Stimulated activated memory B cell treated with anti-CD40 and anti-IgM and Interleukin-4, amounts not matched to agents 10 μg/mL and 1 μg/mL and 100 μg/mL, for 72 hours (primary cell): ENCODE measurements at regions not wholly inside any gene's neighbourhood (a gene's known extent, or its start where the extent isn't known, plus 50 kb on each side); places are given as distances from the start of the nearest gene placed in this dataset.

Experiments used
- ATAC-seq: fragments of 150-1000 bp; cut with Tn5 transposase; 2 replicates; pipeline ENCODE4 v1.10.0; 2021
- H3K27ac Mint-ChIP-seq: one replicate; pipeline ENCODE4 v1.8.0; 2022; ENCODE audit warnings: mild to moderate bottlenecking, mixed read lengths
- H3K27me3 Mint-ChIP-seq: one replicate; pipeline ENCODE4 v1.8.0; 2022; ENCODE audit warnings: mixed read lengths
- H3K36me3 Mint-ChIP-seq: one replicate; pipeline ENCODE4 v1.8.0; 2022; ENCODE audit warnings: mixed read lengths
- H3K4me1 Mint-ChIP-seq: one replicate; pipeline ENCODE4 v1.8.0; 2022; ENCODE audit warnings: mixed read lengths
- H3K4me3 Mint-ChIP-seq: one replicate; pipeline ENCODE4 v1.8.0; 2022; ENCODE audit warnings: mild to moderate bottlenecking, moderate library complexity, mixed read lengths
- H3K9me3 Mint-ChIP-seq: one replicate; pipeline ENCODE4 v1.8.0; 2022; ENCODE audit warnings: mixed read lengths

DNA sequence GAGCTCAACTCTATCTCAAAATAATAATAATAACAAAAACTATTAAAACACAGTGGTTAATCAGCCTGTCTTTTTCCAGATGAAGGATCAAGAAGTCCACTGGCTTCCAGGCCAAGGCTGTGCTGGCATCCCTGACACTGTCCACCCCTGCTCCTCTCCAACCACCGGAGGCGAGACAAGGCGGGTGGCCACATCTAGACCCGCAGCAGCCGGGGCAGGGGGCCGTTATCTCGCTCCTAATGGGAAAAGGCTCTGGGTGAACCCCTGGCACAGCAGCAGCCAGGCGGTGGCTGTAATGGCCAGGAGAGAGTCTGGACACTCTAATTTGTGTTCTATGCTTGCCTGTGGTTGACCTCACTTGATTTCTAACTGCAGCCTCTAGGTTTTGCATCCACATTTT is 158.0 kb upstream of the SOX1 start:
- no peaks in the 10 kb centered on the region for H3K4me1 Mint-ChIP-seq
- no peaks in the 10 kb centered on the region for H3K27me3 Mint-ChIP-seq
- peaks cover 3% of the 10 kb centered on the region for H3K9me3 Mint-ChIP-seq
- H3K27ac Mint-ChIP-seq: no peak overlapping the region
- no peak for ATAC-seq
- H3K36me3 Mint-ChIP-seq: no peaks in the 10 kb centered on the region
- no peak overlapping the region for H3K4me3 Mint-ChIP-seq

DNA sequence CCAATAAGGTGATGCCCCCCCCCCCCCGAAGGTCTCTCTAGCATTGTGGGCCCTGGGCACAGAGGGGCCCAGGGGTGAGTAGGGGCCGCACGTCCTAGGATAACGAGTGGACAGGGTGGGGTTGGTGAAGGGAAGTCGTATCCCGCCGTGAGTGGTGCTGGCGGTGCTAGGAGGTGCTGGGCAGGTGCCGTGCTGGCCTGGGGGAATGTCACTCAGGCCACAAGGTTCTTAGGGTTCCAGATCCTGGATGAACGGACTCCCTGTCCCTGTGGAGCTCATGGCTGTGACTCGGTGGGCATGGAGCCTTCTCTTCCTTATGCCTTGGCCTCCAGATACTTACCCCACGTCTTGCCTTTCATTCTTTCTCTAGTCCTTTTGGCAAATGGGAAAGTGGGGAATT is 157.4 kb upstream of the SOX1 start:
- no peak for ATAC-seq
- peaks cover 3% of the 10 kb centered on the region for H3K9me3 Mint-ChIP-seq
- H3K27me3 Mint-ChIP-seq: no peaks in the 10 kb centered on the region

DNA sequence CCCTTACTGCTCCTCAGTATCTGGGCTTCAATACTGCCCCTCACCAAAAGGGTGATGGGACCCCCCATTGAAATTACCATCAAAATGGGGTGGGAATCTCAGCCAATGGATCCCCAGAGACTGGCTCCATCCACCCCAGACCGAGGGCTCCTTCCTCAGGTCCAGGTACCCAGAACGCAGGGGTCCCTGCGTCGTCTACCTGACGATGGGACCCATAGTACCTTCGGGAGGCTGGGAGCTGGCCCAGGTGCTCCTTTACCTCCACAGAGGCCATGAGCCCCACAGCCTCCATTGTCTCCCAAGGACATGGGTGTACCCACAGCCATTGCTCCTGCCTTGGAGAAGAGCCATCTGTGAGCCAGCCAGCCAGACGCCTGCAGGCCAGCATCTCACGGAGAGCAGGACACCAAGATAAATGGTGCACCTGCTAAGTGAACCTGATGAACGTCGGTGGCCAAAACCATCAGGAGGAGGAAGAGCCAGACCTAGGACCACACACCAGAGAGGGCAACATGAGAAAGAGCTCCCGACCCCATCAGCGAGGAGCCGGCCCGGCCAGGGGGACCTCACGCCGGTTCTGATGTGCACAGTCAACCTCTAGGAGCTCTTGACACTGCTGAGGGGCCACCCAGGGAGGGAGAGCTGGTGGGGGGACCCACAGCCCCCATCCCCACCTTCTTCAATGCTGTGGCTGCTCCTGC is 156.8 kb upstream of the SOX1 start:
- H3K4me1 Mint-ChIP-seq: no peaks in the 10 kb centered on the region
- H3K4me3 Mint-ChIP-seq: no peak overlapping the region
- no peaks in the 10 kb centered on the region for H3K36me3 Mint-ChIP-seq
- no peak overlapping the region for H3K27ac Mint-ChIP-seq
- H3K9me3 Mint-ChIP-seq: peaks cover 3% of the 10 kb centered on the region
- no peak for ATAC-seq
- H3K27me3 Mint-ChIP-seq: no peaks in the 10 kb centered on the region

More for the DNA sequence above, 157.4 kb upstream of the SOX1 start:
- Mint-ChIP-seq H3K27ac (no peak overlapping the region), H3K36me3 (no peaks in the 10 kb centered on the region), H3K4me1 (no peaks in the 10 kb centered on the region), H3K4me3 (no peak overlapping the region)

DNA sequence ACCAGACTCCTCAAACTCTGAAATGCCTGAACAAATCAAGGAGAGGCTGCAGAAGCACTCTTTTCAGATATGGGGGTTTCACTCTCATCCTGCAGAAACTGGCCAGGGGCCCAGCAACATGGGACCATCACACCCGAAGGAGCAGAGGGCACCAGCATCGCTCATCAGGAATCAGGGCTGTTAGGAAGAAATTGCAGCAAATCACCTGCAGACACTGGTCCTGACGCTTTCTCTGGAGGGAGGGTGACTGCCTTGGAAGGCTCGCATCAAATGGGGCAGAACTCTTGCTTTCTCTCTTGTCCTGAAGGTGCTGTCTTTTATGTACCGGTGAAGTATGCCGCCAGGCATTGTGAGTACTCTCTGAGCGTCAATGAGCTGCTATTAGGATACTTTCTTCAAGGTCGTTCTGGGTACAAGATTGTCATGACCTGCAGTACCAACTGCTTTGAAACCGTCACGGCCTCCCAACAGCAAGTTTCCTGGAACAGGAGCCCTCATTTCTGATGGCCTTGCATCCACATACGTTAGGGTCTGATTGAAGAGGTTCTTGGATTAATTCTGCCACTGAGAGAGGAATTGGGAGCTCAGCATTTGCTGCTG is 155.7 kb upstream of the SOX1 start:
- no peak for ATAC-seq
- Mint-ChIP-seq H3K36me3 (no peaks in the 10 kb centered on the region), H3K27ac (no peak overlapping the region)

DNA sequence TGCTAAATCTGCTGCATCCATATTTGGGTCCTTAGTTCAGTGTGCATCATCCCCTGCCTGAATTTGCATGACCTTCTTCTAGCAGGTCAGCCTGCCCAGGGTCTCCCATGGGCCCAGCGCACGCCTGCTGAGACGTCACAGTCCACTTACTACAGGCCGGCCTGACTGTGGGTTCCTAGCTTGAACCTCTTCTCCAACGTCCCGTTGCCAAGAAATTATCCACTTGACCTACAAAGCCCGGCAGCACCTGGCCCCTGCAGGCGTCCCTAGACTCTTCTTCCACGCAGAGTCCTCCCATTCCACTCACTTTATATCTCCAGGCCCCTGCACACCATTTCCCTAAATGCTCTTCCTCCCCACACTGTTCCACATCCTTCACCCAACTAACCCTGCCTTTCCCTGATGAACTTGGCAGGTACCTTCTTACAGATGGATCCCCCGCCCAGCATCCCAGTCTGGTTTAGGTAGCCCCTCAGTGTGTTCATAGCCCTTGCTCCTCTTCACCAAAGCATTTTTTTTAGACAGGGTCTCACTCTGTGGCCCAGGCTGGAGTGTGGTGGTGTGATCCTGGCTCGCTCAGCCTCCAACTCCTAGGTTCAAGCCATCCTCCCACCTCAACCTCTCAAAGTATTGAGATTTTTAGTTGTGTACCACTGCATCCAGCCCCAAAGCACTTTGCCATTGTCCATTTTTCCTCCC is 155.0 kb upstream of the SOX1 start:
- Mint-ChIP-seq H3K36me3 (no peaks in the 10 kb centered on the region), H3K27ac (no peak overlapping the region), H3K27me3 (no peaks in the 10 kb centered on the region), H3K9me3 (no peaks in the 10 kb centered on the region), H3K4me3 (no peak overlapping the region), H3K4me1 (no peaks in the 10 kb centered on the region)
- ATAC-seq: no peak

More for the DNA sequence above, 155.7 kb upstream of the SOX1 start:
- H3K4me1 Mint-ChIP-seq: no peaks in the 10 kb centered on the region
- H3K9me3 Mint-ChIP-seq: no peaks in the 10 kb centered on the region
- H3K27me3 Mint-ChIP-seq: no peaks in the 10 kb centered on the region
- no peak overlapping the region for H3K4me3 Mint-ChIP-seq

DNA sequence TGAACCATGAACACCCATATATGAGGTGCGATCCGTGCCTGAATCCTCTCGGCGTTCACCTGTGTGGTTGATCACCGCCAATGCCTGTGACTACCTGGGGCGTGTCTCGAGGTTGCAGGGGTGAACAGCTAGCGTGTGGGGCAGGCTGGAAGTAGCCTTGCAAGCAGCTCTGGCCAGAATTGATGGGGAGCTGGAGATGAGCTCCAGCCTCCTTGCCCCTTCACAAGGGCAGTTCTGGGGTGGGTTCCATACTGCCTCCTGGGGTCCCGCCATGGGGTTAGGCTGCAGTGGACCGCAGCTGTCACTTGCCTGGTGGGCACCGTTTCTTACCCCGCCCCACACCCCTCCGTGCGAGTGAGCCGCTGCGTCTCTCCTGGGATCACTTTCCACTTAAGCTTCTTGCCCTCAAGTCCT is 154.5 kb upstream of the SOX1 start:
- no peak overlapping the region for H3K4me3 Mint-ChIP-seq
- H3K9me3 Mint-ChIP-seq: no peaks in the 10 kb centered on the region
- no peak for ATAC-seq
- H3K27ac Mint-ChIP-seq: no peak overlapping the region
- H3K36me3 Mint-ChIP-seq: no peaks in the 10 kb centered on the region
- no peaks in the 10 kb centered on the region for H3K4me1 Mint-ChIP-seq
- H3K27me3 Mint-ChIP-seq: peaks cover 1% of the 10 kb centered on the region

DNA sequence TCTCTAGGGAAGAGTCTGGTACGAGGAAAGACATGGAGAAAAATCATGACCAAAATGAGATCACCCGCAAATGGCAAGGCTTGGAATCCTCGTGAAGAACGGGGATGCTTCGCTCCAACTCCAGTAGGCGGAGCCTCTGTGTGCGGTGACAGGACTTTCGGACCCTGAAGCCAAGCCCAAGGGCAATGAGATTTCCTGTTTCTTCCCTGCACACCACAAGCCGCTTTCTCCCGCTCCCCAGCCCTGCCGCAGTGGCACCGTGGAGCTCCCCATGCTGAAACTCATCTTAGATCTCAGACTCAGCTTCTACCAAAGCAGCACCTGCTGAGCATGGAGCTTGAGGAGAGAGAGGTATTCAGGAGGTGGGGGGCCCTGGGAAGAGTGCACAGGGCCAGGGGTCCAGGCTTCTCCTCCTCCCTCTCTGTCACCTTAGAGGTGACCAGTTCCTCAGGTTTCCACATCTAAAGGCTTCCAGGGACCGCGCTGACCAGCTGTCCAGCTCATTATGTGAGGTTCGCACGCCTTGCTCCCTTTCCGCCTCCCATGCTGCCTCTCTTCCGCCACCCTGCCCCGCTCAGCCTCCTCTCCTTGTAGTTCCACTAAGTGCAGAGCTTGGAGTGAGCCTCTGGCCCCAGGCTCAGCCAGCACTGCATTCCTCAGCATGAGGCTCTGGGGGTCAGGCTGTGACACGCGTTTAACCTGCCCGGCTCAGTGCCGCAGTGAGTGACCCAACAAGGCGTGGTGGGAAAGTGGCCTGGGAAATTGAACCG is 153.8 kb upstream of the SOX1 start:
- Mint-ChIP-seq H3K27me3 (peaks cover 8% of the 10 kb centered on the region), H3K27ac (no peak overlapping the region), H3K4me3 (no peak overlapping the region), H3K4me1 (no peaks in the 10 kb centered on the region), H3K36me3 (no peaks in the 10 kb centered on the region), H3K9me3 (no peaks in the 10 kb centered on the region)
- ATAC-seq: no peak

DNA sequence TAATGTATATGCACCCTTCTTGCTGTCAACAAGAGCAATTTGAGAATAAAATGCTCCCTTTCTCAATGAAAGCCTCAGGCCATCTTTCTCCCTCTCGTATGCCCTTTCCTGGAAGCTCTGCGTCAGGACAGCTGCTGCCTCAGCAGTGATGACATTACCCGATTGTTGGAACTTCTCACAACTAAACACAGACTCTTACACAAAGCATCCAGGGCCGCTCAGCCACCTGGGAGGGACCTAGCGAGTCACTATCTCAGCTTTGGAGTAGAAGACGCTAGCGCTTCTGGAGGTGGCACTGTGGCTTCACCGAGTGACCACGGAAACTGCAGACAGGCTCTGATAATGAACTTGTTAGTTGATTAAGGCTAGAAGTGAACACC is 153.2 kb upstream of the SOX1 start:
- Mint-ChIP-seq H3K9me3 (no peaks in the 10 kb centered on the region), H3K27me3 (peaks cover 8% of the 10 kb centered on the region), H3K36me3 (no peaks in the 10 kb centered on the region), H3K27ac (no peak overlapping the region), H3K4me3 (no peak overlapping the region), H3K4me1 (no peaks in the 10 kb centered on the region)
- no peak for ATAC-seq

DNA sequence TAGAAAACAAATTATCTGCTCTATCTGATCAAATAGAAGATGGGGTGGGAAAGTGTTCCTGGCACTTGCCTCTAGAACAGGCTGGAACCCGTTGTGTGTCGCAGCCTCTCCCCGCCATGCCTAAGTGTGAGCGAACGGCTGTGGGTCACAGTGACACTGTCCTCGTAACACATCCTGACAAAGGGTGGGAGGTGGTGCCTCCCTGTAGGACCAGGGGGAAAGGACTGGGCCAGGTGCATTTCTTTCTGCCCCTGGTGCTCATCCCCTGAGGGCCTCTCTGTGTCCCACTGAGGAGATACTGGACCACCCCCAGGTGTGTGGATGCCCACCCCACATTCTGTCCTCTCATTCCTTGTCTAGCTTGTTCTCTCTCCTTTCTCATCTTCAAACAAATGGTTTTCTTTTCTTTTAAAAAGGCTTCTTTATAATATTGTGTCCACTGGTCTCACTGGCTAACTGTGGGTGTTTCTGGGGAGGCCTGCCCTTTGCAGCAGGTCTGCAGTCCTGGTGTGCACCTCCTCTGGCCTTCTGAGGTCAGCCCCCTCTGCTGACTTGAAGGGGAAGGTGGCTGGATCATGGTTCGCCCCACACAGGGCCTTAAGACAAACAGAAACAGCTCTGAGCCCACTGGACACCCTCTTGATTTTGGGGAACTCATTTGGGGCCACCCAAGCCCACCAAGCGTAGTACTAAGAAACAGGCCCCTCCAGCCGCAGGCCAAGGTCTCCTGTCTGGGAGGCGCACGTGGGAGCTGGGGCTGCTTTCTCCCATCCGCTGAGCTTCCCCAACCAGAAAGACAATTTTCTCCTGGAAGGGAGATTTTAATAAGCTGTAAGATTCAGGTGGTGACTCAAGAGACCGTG is 152.5 kb upstream of the SOX1 start:
- Mint-ChIP-seq H3K36me3 (no peaks in the 10 kb centered on the region), H3K4me3 (no peak overlapping the region), H3K9me3 (no peaks in the 10 kb centered on the region), H3K4me1 (no peaks in the 10 kb centered on the region), H3K27ac (no peak overlapping the region), H3K27me3 (peaks cover 10% of the 10 kb centered on the region)
- ATAC-seq: no peak

GRCh38 chr13:111915104-111915551 is 151.8 kb upstream of the SOX1 start:
- no peaks in the 10 kb centered on the region for H3K9me3 Mint-ChIP-seq
- H3K27ac Mint-ChIP-seq: no peak overlapping the region
- H3K4me3 Mint-ChIP-seq: no peak overlapping the region
- H3K27me3 Mint-ChIP-seq: peaks cover 16% of the 10 kb centered on the region
- no peaks in the 10 kb centered on the region for H3K4me1 Mint-ChIP-seq
- H3K36me3 Mint-ChIP-seq: no peaks in the 10 kb centered on the region
- ATAC-seq: no peak

GRCh38 chr13:111916201-111916600 is 150.7 kb upstream of the SOX1 start:
- Mint-ChIP-seq H3K36me3 (no peaks in the 10 kb centered on the region), H3K27me3 (peaks cover 16% of the 10 kb centered on the region), H3K9me3 (no peaks in the 10 kb centered on the region), H3K27ac (no peak overlapping the region), H3K4me1 (no peaks in the 10 kb centered on the region), H3K4me3 (no peak overlapping the region)
- ATAC-seq: no peak

- no peak for ATAC-seq
- H3K4me3 Mint-ChIP-seq: no peak overlapping the region
- no peaks in the 10 kb centered on the region for H3K9me3 Mint-ChIP-seq
- peaks cover 16% of the 10 kb centered on the region for H3K27me3 Mint-ChIP-seq
- no peaks in the 10 kb centered on the region for H3K4me1 Mint-ChIP-seq
- H3K36me3 Mint-ChIP-seq: no peaks in the 10 kb centered on the region
- no peak overlapping the region for H3K27ac Mint-ChIP-seq
These were observed 149.9 kb upstream of the SOX1 start for GRCh38 chr13:111917086-111917485.

GRCh38 chr13:111917901-111918300 is 149.0 kb upstream of the SOX1 start:
- Mint-ChIP-seq H3K27ac (no peak overlapping the region), H3K4me1 (no peaks in the 10 kb centered on the region), H3K36me3 (no peaks in the 10 kb centered on the region), H3K9me3 (no peaks in the 10 kb centered on the region), H3K4me3 (no peak overlapping the region), H3K27me3 (peaks cover 16% of the 10 kb centered on the region)
- ATAC-seq: no peak

GRCh38 chr13:111919286-111919685 is 147.7 kb upstream of the SOX1 start:
- Mint-ChIP-seq H3K27me3 (peaks cover 16% of the 10 kb centered on the region), H3K36me3 (no peaks in the 10 kb centered on the region), H3K9me3 (no peaks in the 10 kb centered on the region), H3K4me1 (no peaks in the 10 kb centered on the region), H3K27ac (no peak overlapping the region), H3K4me3 (no peak overlapping the region)
- ATAC-seq: no peak

DNA sequence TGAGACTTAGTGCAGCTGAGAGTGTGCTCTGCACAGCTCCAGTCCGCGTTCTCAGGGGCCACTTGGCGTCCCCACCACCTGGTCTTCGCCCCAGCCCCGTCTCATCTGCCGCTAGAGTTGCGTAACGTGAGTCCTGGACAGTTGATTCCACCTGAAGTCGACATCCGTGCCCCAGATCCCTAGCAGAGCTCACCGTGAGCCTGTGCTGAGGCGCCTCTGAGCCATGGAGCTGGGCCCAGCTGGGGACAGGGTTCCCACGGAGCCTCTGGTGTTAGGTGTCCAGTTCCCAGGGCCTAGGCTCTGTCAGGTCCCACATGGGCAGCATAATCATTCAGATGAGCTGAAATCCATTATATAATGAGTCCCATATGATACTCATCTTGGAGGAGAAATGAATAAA is 147.1 kb upstream of the SOX1 start:
- Mint-ChIP-seq H3K36me3 (no peaks in the 10 kb centered on the region), H3K4me3 (no peak overlapping the region), H3K27me3 (peaks cover 16% of the 10 kb centered on the region), H3K4me1 (no peaks in the 10 kb centered on the region), H3K27ac (no peak overlapping the region), H3K9me3 (no peaks in the 10 kb centered on the region)
- ATAC-seq: no peak
